Tibial nerve (tissue), 4 donors: ENCODE measurements at regions not wholly inside any gene's neighbourhood (a gene's known extent, or its start where the extent isn't known, plus 50 kb on each side); places are given as distances from the start of the nearest gene placed in this dataset.

ENCODE experiments used
- DNase-seq, 2 donors: peaks; one replicate each; pipeline ENCODE4 v3.0.0-alpha.2; 2019; ENCODE audit warnings: low spot score in 2 of 2
- H3K27ac ChIP-seq, 4 donors: fragments of 200-600 bp; sonication (generic) in 3 of 4; one replicate each; pipeline ENCODE4 v1.5.1; 2017 to 2019; ENCODE audit warnings: mild to moderate bottlenecking in 1 of 4
- H3K27me3 ChIP-seq, 2 donors: fragments of 200-600 bp; sonication (generic) in 1 of 2; one replicate each; pipeline versions ENCODE4 v1.5.1 to v1.6.0; 2017 to 2019
- H3K36me3 ChIP-seq, 3 donors: fragments of 200-600 bp; sonication (generic); one replicate each; pipeline ENCODE4 v1.5.1; 2018 to 2019
- H3K4me1 ChIP-seq, 4 donors: fragments of 200-600 bp; sonication (generic) in 3 of 4; one replicate each; pipeline ENCODE4 v1.5.1; 2017 to 2019
- H3K4me3 ChIP-seq, 4 donors: fragments of 200-600 bp; sonication (generic) in 3 of 4; one replicate each; pipeline ENCODE4 v1.5.1; 2017 to 2019; ENCODE audit warnings: mild to moderate bottlenecking in 1 of 4, moderate library complexity in 1 of 4
- H3K9me3 ChIP-seq, 4 donors: fragments of 200-600 bp; sonication (generic) in 3 of 4; one replicate each; pipeline ENCODE4 v1.5.1; 2017 to 2019
- CTCF ChIP-seq, 5 experiments: fragments of 200-600 bp in 3 of 5; fragments of 450-650 bp in 2 of 5; sonication (generic) in 3 of 5; IDR thresholded peaks; one replicate each; pipeline ENCODE4 v1.5.1; 2016 to 2019; ENCODE audit warnings: antibody characterized with exemption in 5 of 5, mild to moderate bottlenecking in 3 of 5, moderate library complexity in 2 of 5
- EP300 ChIP-seq, 2 donors: sonication (generic); formaldehyde crosslinking; IDR thresholded peaks; one replicate each; pipeline ENCODE4 v1.6.1; 2017; ENCODE audit warnings: antibody characterized with exemption in 2 of 2, mild to moderate bottlenecking in 1 of 2
- POLR2A ChIP-seq, 2 donors: fragments of 450-650 bp; IDR thresholded peaks; one replicate each; pipeline ENCODE4 v1.6.1; 2017; ENCODE audit warnings: antibody characterized with exemption in 2 of 2, mild to moderate bottlenecking in 2 of 2, moderate library complexity in 2 of 2
- WGBS, 2 donors: methylation state at CpG; one replicate each; pipeline ENCODE4 v1.1.5; 2018; 5-methylcytosine and 5-hydroxymethylcytosine counted together

DNA sequence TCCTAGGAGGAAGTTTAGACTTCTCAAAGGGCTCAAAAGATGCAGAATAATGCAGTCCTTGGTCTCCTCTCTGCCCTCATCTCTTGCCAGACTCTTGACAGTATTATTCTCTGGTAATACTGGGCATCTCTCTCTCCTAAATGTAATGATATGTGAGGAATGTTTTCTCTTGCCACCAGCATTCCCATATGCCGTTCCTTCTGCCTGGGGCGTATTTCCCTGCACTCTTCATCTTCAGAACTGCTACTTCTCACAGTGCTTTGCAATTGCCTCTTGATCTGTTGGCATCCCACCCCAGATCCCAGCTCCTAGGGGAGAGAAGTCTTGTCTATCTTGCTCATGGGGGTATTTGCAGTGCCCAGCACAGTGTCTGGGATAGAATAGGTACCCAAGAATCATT, 107.4 kb downstream of the RASSF10 start:
- H3K4me1 ChIP-seq = peaks cover 0 to under 1% (median 0%) of the 10 kb centered on the region in 4 donors
- H3K4me3 ChIP-seq = no peak overlapping the region
- DNase-seq = no peak
- WGBS, 2 donors = 56 to 84% methylated on average over 2 of the region's 2 CpGs
- H3K27me3 ChIP-seq = no peaks in the 10 kb centered on the region
- no peaks in the 10 kb centered on the region for H3K9me3 ChIP-seq
- TF ChIP-seq CTCF (IDR thresholded peaks at IDR 0.05) = no peak
- TF ChIP-seq POLR2A (IDR thresholded peaks at IDR 0.05) = no peak
- TF ChIP-seq EP300 (IDR thresholded peaks at IDR 0.05) = no peak
- no peaks in the 10 kb centered on the region for H3K36me3 ChIP-seq
- no peak overlapping the region for H3K27ac ChIP-seq

DNA sequence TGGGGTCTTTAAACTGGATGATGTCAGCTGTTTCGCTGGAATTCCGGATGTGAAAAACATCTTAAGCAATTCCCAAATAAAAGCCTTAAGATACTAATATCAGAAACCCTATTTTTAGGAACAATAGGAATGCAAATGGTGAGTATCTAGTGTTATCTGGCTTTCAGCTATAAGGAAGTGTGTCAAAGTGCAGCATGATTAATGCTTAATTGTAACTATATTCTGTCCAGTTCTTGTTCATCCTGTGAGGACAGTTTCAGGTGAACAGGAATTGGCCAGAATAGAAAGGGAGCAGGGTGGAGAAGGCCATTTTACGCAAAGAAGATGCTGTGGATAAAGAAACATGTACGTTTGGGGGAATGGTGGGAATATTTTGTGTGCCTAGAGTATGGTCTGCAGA, 108.2 kb downstream of the RASSF10 start:
- Histone ChIP-seq H3K27me3 (no peaks in the 10 kb centered on the region), H3K27ac (no peak overlapping the region), H3K4me3 (no peak overlapping the region), H3K36me3 (no peaks in the 10 kb centered on the region), H3K4me1 (no peaks in the 10 kb centered on the region), H3K9me3 (no peaks in the 10 kb centered on the region)
- whole genome bisulfite sequencing, 2 donors = 35 to 67% methylated on average over 4 of the region's 4 CpGs
- TF ChIP-seq EP300 (IDR thresholded peaks at IDR 0.05) (no peak), CTCF (IDR thresholded peaks at IDR 0.05) (no peak)
- DNase-seq = no peak

- no peaks in the 10 kb centered on the region for H3K27me3 ChIP-seq
- H3K27ac ChIP-seq = no peak overlapping the region
- peaks cover 0 to 4% (median 0%) of the 10 kb centered on the region in 4 donors for H3K9me3 ChIP-seq
- WGBS, 2 donors = 77 to 80% methylated on average over 5 of the region's 5 CpGs
- H3K36me3 ChIP-seq = no peaks in the 10 kb centered on the region
- no peak for TF ChIP-seq EP300 (IDR thresholded peaks at IDR 0.05)
- no peak for DNase-seq
- no peaks in the 10 kb centered on the region for H3K4me1 ChIP-seq
- no peak overlapping the region for H3K4me3 ChIP-seq
These were observed 109.1 kb downstream of the RASSF10 start for GRCh38 chr11:13118194-13118593.

GRCh38 chr11:13118650-13119049, 109.5 kb downstream of the RASSF10 start:
- Histone ChIP-seq H3K9me3 (peaks cover 0 to 4% (median 0%) of the 10 kb centered on the region in 4 donors), H3K27me3 (no peaks in the 10 kb centered on the region), H3K4me1 (no peaks in the 10 kb centered on the region), H3K36me3 (no peaks in the 10 kb centered on the region), H3K27ac (no peak overlapping the region), H3K4me3 (no peak overlapping the region)
- WGBS, 2 donors = 78 to 90% methylated on average over 3 of the region's 3 CpGs
- no peak for DNase-seq
- no peak for TF ChIP-seq EP300 (IDR thresholded peaks at IDR 0.05)
- TF ChIP-seq POLR2A (IDR thresholded peaks at IDR 0.05) = no peak
- no peak for TF ChIP-seq CTCF (IDR thresholded peaks at IDR 0.05)

GRCh38 chr11:13119361-13119760, 110.2 kb downstream of the RASSF10 start:
- WGBS, 2 donors = 91 to 95% methylated on average over 2 of the region's 2 CpGs
- no peaks in the 10 kb centered on the region for H3K4me1 ChIP-seq

More at GRCh38 chr11:13119361-13119760, 110.2 kb downstream of the RASSF10 start:
- H3K27ac ChIP-seq = no peak overlapping the region
- H3K4me3 ChIP-seq = no peak overlapping the region
- DNase-seq = no peak
- no peaks in the 10 kb centered on the region for H3K27me3 ChIP-seq
- peaks cover 0 to 4% (median 0%) of the 10 kb centered on the region in 4 donors for H3K9me3 ChIP-seq
- no peaks in the 10 kb centered on the region for H3K36me3 ChIP-seq
- TF ChIP-seq EP300 (IDR thresholded peaks at IDR 0.05) = no peak
- TF ChIP-seq POLR2A (IDR thresholded peaks at IDR 0.05) = no peak
- no peak for TF ChIP-seq CTCF (IDR thresholded peaks at IDR 0.05)
